ENCODE measurements at regions not wholly inside any gene's neighbourhood (a gene's known extent, or its start where the extent isn't known, plus 50 kb on each side); places are given as distances from the start of the nearest gene placed in this dataset.

GRCh38 chr2:76307495-76307894, 596.8 kb upstream of the GCFC2 start:
- Histone ChIP-seq H3K36me3 (ENCODE audit: control insufficient read depth in 2 of 2, extremely low read depth in 1 of 2, insufficient read depth in 2 of 2, low read length in 2 of 2) (no peaks in the 10 kb centered on the region), H3K9me1 (replicated peaks; ENCODE audit: control insufficient read depth, extremely low read depth, insufficient read depth, low read length) (no peaks in the 10 kb centered on the region), H3K9ac (replicated peaks; ENCODE audit: extremely low read depth, insufficient read depth, low read length) (no peak overlapping the region), H4K20me1 (replicated peaks; ENCODE audit: control insufficient read depth, extremely low read depth, insufficient read depth, low read length) (no peaks in the 10 kb centered on the region), H3K4me1 (ENCODE audit: control insufficient read depth, extremely low read depth, insufficient read depth, low read length) (no peaks in the 10 kb centered on the region), H3K4me3 (replicated peaks in 1 of 3; ENCODE audit: insufficient read depth in 1 of 3, low read depth in 1 of 3, low read length in 3 of 3) (no peak overlapping the region), H3K4me2 (ENCODE audit: insufficient read depth, low read length) (no peak overlapping the region), H3K79me2 (ENCODE audit: control insufficient read depth, insufficient read depth, low read length) (no peaks in the 10 kb centered on the region), H3K9me3 (replicated peaks; ENCODE audit: control insufficient read depth, insufficient read depth, low read length) (no peaks in the 10 kb centered on the region), H3K27me3 (ENCODE audit: control insufficient read depth in 2 of 2, insufficient read depth in 2 of 2, low read length in 2 of 2) (no peaks in the 10 kb centered on the region), H2AFZ (ENCODE audit: low read depth, low read length) (no peak overlapping the region), H3K27ac (ENCODE audit: insufficient read depth, low read depth, low read length) (no peak overlapping the region)
- DNase-seq (ENCODE audit: low read depth, low spot score) (no peak), FAIRE-seq (no peak)
- intact Hi-C loops (cut with micrococcal nuclease): no loop called here
- no TSS peak for BruUV-seq (replicated peaks)
- TF ChIP-seq POLR2A (IDR thresholded peaks at IDR 0.05; ENCODE audit: low read depth, low read length): no peak
- TF ChIP-seq MAX (IDR thresholded peaks at IDR 0.05; ENCODE audit: insufficient read depth, insufficient read length): no peak
- TF ChIP-seq JUN (IDR thresholded peaks at IDR 0.05; ENCODE audit: borderline replicate concordance, insufficient read depth, insufficient read length, low read depth): no peak
- no peak for TF ChIP-seq GATA2 (IDR thresholded peaks at IDR 0.05; ENCODE audit: insufficient read depth, insufficient read length, low read depth, low read length)
- TF ChIP-seq CTCF (IDR thresholded peaks at IDR 0.05; ENCODE audit: extremely low read depth in 1 of 2, insufficient read depth in 1 of 2, low read depth in 1 of 2, low read length in 2 of 2): no peak
- TF ChIP-seq EZH2 (IDR thresholded peaks at IDR 0.05; ENCODE audit: borderline replicate concordance, low read depth, low read length, severe bottlenecking): no peak
- dilution Hi-C loops (cut with MboI; ENCODE audit: extremely low pct_ligation_motif_present, low sequenced_read_pairs): no loop called here
- ChIA-PET CTCF (no interaction called here), POLR2A (no interaction called here)

- BruUV-seq (replicated peaks): no TSS peak
- Histone ChIP-seq H3K9ac (replicated peaks; ENCODE audit: extremely low read depth, insufficient read depth, low read length) (no peak overlapping the region), H3K27me3 (ENCODE audit: control insufficient read depth in 2 of 2, insufficient read depth in 2 of 2, low read length in 2 of 2) (no peaks in the 10 kb centered on the region), H3K4me3 (replicated peaks in 1 of 3; ENCODE audit: insufficient read depth in 1 of 3, low read depth in 1 of 3, low read length in 3 of 3) (no peak overlapping the region), H3K9me1 (replicated peaks; ENCODE audit: control insufficient read depth, extremely low read depth, insufficient read depth, low read length) (no peaks in the 10 kb centered on the region), H3K4me2 (ENCODE audit: insufficient read depth, low read length) (no peak overlapping the region), H2AFZ (ENCODE audit: low read depth, low read length) (no peak overlapping the region), H3K36me3 (ENCODE audit: control insufficient read depth in 2 of 2, extremely low read depth in 1 of 2, insufficient read depth in 2 of 2, low read length in 2 of 2) (no peaks in the 10 kb centered on the region), H4K20me1 (replicated peaks; ENCODE audit: control insufficient read depth, extremely low read depth, insufficient read depth, low read length) (no peaks in the 10 kb centered on the region), H3K27ac (ENCODE audit: insufficient read depth, low read depth, low read length) (no peak overlapping the region), H3K4me1 (ENCODE audit: control insufficient read depth, extremely low read depth, insufficient read depth, low read length) (no peaks in the 10 kb centered on the region), H3K9me3 (replicated peaks; ENCODE audit: control insufficient read depth, insufficient read depth, low read length) (no peaks in the 10 kb centered on the region), H3K79me2 (ENCODE audit: control insufficient read depth, insufficient read depth, low read length) (no peaks in the 10 kb centered on the region)
- no peak for DNase-seq (ENCODE audit: low read depth, low spot score)
- POLR2A ChIA-PET: no interaction called here
- CTCF ChIA-PET: no interaction called here
- intact Hi-C loops (cut with micrococcal nuclease): no loop called here
- dilution Hi-C loops (cut with MboI; ENCODE audit: extremely low pct_ligation_motif_present, low sequenced_read_pairs): no loop called here
- TF ChIP-seq EZH2 (IDR thresholded peaks at IDR 0.05; ENCODE audit: borderline replicate concordance, low read depth, low read length, severe bottlenecking): no peak
- TF ChIP-seq MAX (IDR thresholded peaks at IDR 0.05; ENCODE audit: insufficient read depth, insufficient read length): no peak
- no peak for FAIRE-seq
These were observed 587.3 kb upstream of the GCFC2 start for GRCh38 chr2:76298041-76298440.

All from endothelial cell of umbilical vein (primary cell).